Jurkat, Clone E6-1 (cell line): ENCODE measurements at regions not wholly inside any gene's neighbourhood (a gene's known extent, or its start where the extent isn't known, plus 50 kb on each side); places are given as distances from the start of the nearest gene placed in this dataset.

Experiments used
- DNase-seq: peaks from one replicate; pipeline ENCODE4 v3.0.0-alpha.2; 2011; ENCODE audit warnings: low read depth, low spot score
- H3K4me3 ChIP-seq: 2 replicates; pipeline ENCODE4 v1.5.1; 2011; ENCODE audit warnings: mild to moderate bottlenecking, low read length, control low read depth, moderate library complexity

DNA sequence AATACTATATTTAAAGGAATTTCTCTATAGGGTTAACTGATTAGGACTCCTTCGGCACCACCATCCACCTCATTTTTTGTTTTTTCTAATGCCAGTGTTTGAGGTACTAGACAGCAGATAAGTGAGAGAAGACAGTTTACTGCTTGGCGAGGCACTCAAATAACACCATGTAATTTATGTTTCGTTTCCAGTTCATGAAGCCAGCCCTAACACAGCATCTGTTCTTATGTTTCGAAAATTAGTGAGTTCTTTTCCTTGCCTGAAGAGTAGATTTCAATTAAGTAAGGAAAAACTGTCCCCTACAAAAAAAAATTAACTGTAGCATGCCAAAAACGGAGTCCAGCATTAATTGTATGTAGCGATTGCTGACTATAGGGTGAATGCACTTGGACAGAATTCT is 409.1 kb downstream of the TBC1D4 start:
- H3K4me3 ChIP-seq: no peak overlapping the region
- DNase-seq: no peak

- no peak overlapping the region for H3K4me3 ChIP-seq
- DNase-seq: no peak
Measured at GRCh38 chr13:75072368-75072767, 409.6 kb downstream of the TBC1D4 start.

DNA sequence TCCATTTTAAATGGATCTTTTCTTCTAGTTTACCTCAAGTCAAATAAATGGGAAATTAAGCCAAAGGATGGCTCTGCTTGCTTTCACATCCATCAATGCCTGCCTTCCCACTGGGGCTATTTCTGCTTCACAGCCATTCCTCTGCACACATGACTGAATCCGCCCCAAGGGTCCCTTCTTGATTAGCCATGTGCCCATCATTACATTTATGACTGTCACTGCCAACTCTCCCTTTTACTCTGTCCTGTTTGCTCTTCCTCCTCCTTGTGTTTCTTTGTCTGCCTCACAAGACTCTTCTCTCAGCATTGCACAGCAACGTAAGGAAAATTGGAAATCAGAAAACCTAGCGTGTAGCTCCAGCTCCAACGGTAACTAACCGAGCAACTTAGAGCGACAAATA is 410.2 kb downstream of the TBC1D4 start:
- no peak for DNase-seq
- no peak overlapping the region for H3K4me3 ChIP-seq

GRCh38 chr13:75071395-75071794 is 410.6 kb downstream of the TBC1D4 start:
- DNase-seq: no peak
- no peak overlapping the region for H3K4me3 ChIP-seq

DNA sequence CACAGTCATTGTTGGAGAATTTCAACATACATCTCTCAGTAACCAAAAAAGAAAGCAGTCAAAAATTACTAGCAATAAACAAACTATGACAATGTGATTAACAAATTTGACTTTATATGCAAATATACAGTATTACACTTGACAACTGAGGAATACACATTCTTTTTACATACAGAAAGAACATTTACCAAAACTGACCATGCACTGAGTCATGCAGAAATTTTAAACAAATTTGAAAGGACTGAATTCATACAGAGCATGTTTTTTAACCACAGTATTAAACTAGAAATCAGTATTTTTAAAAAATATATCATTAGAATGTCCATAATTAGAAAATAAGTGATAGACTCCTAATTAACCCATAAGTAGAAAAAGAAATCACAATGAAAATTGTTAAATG is 420.1 kb downstream of the TBC1D4 start:
- DNase-seq: no peak
- H3K4me3 ChIP-seq: no peak overlapping the region

DNA sequence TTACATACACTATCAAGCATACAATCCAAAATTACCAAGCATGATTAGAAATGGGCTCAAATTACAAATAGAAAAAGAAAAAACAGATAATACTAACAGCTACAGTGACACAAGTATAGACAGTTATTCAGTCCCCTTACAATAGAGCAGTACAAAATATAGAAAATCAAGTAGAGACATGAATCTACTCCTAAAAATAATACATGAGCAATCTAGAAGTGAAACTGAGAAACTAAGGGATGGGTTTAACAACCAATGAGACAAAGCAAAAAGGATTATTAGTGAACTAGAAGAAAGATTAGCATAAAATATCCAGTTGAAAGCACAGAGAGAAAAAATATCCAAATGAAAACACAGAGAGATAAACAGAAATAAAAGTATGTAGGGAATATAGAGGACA is 426.7 kb downstream of the TBC1D4 start:
- no peak for DNase-seq
- no peak overlapping the region for H3K4me3 ChIP-seq

GRCh38 chr13:75052616-75053015 is 429.4 kb downstream of the TBC1D4 start:
- no peak overlapping the region for H3K4me3 ChIP-seq
- no peak for DNase-seq

- no peak for DNase-seq
- H3K4me3 ChIP-seq: no peak overlapping the region
Measured at GRCh38 chr13:75050419-75051046, 431.4 kb downstream of the TBC1D4 start.

GRCh38 chr13:75049735-75050335 is 432.1 kb downstream of the TBC1D4 start:
- no peak overlapping the region for H3K4me3 ChIP-seq
- DNase-seq: no peak

GRCh38 chr13:75042807-75043206 is 439.2 kb downstream of the TBC1D4 start:
- no peak for DNase-seq
- no peak overlapping the region for H3K4me3 ChIP-seq

DNA sequence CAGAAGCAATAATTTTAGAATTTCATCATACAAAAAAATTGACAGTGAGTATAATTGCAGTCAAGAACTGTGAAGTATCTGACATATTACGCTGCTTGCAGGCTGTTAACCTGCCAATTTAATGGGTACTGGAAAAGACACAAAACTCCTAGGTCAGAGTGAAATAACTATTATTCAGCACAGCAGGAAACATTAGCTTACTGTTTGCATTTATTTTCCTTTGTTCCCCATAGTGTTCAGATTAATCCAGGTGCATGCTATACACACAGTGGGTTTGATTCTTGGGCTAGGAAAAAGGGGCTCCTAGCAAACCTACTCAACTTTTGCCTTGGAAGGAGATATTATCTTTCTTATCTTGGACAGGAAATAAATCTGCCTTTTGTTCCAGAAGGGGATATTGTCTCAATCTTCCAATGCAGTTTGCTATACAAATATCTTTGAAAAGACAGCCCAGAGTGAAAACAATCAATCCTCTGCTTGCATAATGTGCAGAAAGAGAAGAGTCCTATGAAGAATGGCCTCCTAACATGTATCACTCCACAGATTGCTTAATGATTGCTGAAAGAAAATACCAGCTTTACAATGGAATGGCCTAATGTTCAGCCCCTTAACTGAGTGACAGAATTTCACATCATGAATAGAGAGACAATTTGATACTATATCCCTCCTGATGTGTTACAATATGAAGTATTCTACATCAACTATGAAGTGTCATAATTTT is 443.4 kb downstream of the TBC1D4 start:
- H3K4me3 ChIP-seq: no peak overlapping the region
- no peak for DNase-seq

GRCh38 chr13:75025956-75026355 is 456.0 kb downstream of the TBC1D4 start:
- DNase-seq: no peak

DNA sequence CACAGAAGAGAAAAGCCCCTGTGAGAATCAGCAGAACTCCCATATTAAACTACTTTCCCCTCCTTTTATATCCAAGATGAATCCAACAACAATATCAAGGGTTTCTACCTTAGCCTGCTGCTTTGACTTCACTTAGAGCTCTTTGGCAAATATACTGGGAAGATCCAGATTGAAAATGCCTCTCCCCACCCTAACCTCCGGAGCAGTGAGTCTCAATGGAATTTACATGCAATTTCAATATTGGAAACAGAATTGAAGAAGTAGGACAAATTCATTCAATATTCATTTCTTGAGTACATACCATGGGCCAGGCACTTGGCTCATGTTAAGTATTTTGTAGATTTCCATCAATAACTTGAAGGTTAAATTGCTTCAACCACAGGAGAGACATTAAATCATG is 457.4 kb downstream of the TBC1D4 start:
- DNase-seq: no peak
- no peak overlapping the region for H3K4me3 ChIP-seq

More at GRCh38 chr13:75025956-75026355, 456.0 kb downstream of the TBC1D4 start:
- no peak overlapping the region for H3K4me3 ChIP-seq

DNA sequence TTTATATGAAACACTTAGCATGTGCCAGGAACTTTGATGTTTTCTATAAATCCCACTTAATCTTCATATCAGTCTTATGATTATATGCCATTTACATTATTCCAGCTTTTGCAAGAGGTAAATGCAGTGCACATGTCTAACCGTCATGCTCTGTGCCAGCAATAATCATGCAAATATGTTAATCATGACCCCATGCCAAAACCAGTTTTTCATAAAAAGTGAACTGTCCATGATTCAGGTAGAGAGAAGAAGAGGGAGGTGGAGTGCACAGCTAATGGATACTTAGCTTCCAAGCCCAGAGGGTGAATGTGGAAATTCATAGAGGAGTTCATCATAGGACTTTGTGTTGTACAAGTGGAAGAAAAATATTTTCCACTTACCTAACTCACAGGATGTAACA is 458.4 kb downstream of the TBC1D4 start:
- DNase-seq: no peak
- H3K4me3 ChIP-seq: no peak overlapping the region

- no peak for DNase-seq
- H3K4me3 ChIP-seq: no peak overlapping the region
Measured at GRCh38 chr13:75021151-75021550, 460.8 kb downstream of the TBC1D4 start.

- DNase-seq: no peak
- H3K4me3 ChIP-seq: no peak overlapping the region
Measured at GRCh38 chr13:75016225-75016624, 465.7 kb downstream of the TBC1D4 start.

DNA sequence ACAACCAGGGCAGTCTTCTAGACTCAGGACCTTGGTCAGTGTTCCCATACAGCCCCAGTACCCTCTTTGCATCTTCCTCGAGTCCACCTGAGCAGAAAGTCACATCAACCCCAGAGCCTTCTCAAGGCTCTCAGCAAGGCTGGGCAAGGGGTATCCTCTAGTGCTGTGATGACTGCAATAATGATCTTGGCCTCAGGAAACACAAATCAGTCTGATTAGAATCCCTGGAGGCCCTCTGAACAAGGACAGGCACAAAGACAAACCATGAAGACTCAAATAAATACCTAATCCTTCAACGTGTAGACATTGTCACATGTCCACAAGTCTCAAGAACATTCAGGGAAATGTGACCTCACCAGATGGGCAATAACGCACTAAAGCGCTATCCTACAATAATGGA is 468.2 kb downstream of the TBC1D4 start:
- DNase-seq: no peak
- H3K4me3 ChIP-seq: no peak overlapping the region

DNA sequence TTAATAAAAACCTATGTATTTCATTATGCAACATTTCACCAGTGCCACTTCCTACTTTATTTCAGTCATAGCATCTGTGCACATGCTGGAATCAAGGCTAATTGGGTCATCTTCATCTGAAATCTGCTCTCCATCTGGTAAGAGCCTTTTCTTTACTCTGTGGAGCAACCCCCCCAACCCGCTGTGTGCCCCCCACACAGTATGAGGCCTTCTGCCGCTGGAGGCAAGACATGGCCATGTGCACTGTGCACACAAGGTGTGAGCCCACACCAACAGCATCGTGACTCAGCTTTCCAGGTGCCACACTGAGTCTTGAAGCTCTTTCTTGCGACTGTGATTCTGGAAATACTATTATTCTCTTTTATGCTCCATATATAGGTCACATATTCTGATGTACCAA is 471.0 kb downstream of the TBC1D4 start:
- no peak for DNase-seq
- H3K4me3 ChIP-seq: no peak overlapping the region

DNA sequence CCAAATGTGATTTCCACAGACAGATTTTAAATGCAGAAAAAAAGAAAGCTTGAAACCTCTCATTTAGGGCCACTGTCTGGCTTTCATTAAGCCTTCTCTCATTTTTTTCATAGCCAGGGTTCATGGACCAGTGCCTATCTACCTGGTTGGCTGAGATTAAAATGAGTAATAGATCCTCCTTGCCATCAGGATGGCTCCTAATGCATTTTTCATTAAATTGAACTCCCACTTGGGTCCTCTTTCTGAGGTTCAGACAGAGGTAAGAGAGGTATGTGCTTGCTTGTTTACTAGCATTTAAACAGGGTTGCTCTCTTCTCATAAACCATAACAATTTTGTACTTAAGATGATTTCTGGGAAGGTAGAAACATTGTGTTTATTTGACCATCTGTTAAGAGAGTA is 473.0 kb downstream of the TBC1D4 start:
- no peak overlapping the region for H3K4me3 ChIP-seq
- no peak for DNase-seq

DNA sequence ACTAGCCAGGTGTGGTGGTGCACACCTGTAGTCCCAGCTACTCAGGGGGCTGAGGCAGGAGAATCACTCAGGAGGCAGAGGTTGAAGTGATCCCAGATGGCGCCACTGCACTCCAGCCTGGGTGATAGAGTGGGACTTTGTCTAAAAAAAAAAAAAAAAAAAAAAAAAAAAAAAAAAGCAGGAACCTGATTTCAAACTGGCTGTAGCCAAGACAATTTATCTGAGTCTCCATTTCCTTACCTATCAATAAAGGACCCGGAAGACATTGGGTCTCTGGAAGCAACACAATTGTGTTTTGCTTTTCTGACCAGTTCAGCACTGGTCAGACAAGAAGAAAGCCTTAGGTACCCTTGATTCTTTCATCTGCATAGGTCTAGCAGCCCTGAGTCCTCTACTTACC is 491.0 kb downstream of the TBC1D4 start:
- no peak for DNase-seq

More for the DNA sequence above, 491.0 kb downstream of the TBC1D4 start:
- no peak overlapping the region for H3K4me3 ChIP-seq
